Activated CD4-positive, alpha-beta T cell treated with anti-CD3 and anti-CD28 coated beads, Interleukin-2, amount 50 U/mL, for 16 hours (primary cell): ENCODE measurements at regions not wholly inside any gene's neighbourhood (a gene's known extent, or its start where the extent isn't known, plus 50 kb on each side); places are given as distances from the start of the nearest gene placed in this dataset.
"Not testable (repeated sequence)": the region's sequence is repeated elsewhere in the genome, so short reads cannot be mapped to it uniquely, and the experiment has no call there.

Experiments
- DNase-seq: peaks from one replicate; pipeline ENCODE4 v3.0.0-alpha.2; 2020

GRCh38 chr3:197618408-197618807 is 62.6 kb upstream of the BDH1 start:
- DNase-seq, result not testable (repeated sequence)

- no peak for DNase-seq
Measured at GRCh38 chr3:197615430-197615829, 59.7 kb upstream of the BDH1 start.

GRCh38 chr3:197614134-197614533 is 58.4 kb upstream of the BDH1 start:
- not testable (repeated sequence) for DNase-seq

GRCh38 chr3:197613199-197613598 is 57.4 kb upstream of the BDH1 start:
- DNase-seq, result peak; percentile 58

GRCh38 chr3:197611255-197611654 is 55.5 kb upstream of the BDH1 start:
- DNase-seq, result no peak

- no peak for DNase-seq
Measured at GRCh38 chr3:197606468-197606867, 50.7 kb upstream of the BDH1 start.
